Activated CD8-positive, alpha-beta memory T cell treated with anti-CD3 and anti-CD28 coated beads for 4 hours (primary cell): ENCODE measurements at regions not wholly inside any gene's neighbourhood (a gene's known extent, or its start where the extent isn't known, plus 50 kb on each side); places are given as distances from the start of the nearest gene placed in this dataset.

ENCODE experiments used
- DNase-seq, 2 donors: peaks; one replicate each; pipeline ENCODE4 v3.0.0-alpha.2; 2020; ENCODE audit warnings: low read depth in 2 of 2

- DNase-seq, result no peak
Measured at GRCh38 chr6:167755461-167755860, 71.2 kb upstream of the AFDN start.

DNA sequence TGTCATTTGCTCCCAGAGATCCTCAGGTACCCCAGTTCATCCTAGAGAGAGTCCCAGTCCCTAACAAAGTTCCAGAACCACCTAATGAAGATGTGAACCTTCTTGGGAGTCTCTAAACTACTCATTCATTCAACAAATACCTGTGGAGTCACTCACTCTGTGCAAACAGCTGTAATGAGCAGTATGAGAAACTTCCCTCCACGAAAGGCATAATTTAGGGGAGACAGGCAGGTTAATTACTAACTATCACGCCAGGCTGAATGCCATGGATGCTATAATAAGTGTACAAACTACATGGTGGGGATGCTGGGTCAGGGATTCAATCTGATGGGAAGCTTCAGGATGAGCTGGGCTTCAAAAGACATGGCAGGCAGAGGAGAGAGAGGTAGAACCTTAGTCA is 70.1 kb upstream of the AFDN start:
- DNase-seq, result no peak

DNA sequence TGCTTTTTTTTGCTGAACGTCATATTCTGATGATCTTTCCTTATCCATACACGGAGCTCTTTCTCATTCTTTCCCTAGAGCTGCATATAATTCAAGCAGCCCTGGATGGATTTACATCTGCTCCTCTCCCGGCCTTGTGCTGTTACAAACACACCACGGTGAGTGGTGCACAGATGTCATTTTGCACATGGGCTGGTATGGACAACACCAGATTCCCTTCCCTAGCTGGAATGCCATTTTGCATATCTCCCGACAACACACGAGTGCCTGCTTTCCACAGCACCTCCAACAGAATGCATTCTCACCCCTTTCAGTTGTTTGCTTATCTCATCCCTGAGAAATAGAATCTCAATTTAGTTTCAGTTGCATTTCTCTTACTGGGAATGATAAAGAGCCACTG is 69.5 kb upstream of the AFDN start:
- no peak for DNase-seq

GRCh38 chr6:167757821-167758220 is 68.9 kb upstream of the AFDN start:
- DNase-seq, result no peak

DNA sequence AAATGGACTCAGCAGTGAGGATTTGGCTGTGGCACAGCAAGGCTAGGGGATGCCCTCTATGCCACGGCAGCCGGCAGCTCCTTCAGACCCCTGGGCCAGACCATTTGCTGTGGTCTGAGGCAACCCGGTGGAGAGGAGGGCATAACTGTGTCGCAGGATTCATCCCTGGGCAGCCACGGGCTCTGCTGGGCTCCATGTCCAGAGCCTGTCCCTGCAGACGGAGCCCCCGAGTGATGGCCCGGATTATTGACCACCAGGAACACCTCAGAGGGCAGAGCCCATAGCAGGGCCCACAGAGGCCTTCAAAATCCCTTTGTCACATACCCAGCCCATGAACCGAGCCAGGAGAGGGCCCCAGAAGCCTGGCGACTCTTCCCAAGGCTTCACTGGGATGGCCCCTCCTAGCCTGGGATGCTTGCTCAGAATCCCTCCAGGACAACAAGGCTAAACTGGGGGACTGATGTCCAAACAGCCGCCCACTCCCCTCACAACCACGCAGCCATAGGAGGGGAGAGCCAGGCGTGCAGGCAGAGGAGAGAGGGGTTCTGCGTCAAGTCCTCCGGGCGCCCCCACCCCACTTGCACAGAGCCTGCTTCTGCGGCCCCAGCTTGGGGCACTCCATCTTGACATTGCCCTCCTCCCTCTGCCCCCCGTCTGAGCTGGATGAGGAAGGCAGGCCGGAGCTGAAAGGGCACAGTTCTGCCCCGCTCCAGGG is 68.2 kb upstream of the AFDN start:
- DNase-seq, result no peak

DNA sequence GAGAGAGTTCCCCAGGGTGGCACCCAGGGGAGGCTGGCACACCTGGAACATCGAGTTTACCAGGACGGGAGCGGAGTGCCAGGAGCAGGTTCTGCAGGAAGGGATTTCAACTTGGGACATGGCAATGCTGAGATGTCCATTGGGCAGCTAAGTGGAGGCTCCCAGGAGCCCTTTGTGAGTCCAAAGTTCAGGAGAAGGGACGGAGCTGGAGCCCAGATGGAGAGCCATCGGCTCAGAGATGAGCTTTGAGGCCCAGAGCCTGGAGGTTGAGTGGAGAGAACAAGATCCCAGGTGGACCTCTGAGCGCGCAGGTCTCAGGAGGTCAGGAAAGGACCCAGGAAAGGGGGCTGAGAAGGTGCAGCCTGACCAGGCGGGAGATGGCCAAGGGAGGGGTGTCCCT is 67.5 kb upstream of the AFDN start:
- DNase-seq, result no peak

- DNase-seq, result no peak
Measured at GRCh38 chr6:167759912-167760311, 66.8 kb upstream of the AFDN start.

DNA sequence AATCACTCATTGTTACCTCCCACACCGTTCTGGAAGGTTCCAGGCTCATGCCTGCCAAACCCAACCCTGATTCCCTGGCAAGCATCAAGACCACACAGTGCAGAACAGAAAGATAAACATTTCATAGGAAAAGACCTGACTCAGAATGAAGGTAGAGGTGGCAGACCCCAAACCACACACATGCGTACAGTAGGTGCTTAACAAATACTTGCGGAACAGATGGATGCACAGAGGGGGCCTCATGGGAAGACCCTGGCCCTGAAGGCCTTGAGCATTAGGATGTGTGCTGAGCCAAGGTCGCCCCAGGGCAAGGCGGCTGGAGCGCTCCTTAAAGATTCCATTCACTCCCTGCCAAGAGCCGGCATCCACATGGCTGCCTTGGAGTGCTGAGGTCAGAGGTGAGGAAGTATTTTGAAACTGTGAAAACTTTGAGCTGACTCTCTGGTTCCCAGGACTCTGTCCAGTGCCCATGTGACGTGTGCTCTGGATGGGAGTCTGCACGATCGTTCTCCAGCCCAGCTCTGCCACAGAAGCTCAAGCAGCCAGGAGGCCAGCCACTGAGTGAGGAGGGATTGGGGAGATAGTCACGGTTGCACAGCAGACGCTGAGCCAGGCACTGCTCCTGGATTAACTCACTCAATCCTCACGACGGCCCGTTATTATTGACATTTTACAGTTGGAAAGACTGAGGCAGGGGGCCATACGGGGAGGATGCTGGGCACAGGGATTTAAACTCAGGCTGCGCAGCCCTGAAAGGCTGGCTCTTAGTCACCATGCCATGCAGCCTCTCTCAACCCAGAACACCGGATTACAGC is 65.5 kb upstream of the AFDN start:
- no peak for DNase-seq

DNA sequence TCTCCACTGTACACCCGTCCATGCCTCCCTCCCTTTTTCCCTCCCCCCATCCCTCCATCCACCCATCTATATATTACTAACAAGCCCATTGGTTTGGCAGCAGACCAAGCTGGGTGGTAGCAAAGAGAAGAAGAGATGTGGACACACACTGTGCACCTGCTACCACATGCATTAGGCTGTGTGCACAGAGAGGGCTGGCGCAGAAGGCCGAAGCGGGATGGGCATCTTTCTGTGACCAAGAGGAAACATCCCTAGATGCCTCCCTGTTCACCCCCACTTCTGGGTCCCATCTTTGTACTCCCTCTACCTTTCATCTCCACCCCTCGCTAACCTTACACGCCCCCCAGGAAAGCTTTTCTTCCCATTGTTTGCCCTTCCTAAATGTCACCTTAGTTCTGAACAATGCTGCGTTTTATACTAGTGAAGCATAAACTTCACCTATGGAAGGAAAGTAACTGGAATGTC is 64.9 kb upstream of the AFDN start:
- DNase-seq, result no peak

- DNase-seq, result no peak
Measured at GRCh38 chr6:167762259-167762962, 64.3 kb upstream of the AFDN start.

GRCh38 chr6:167763056-167763944 is 63.4 kb upstream of the AFDN start:
- DNase-seq, result no peak

- DNase-seq, result no peak
Measured at GRCh38 chr6:167764215-167764614, 62.5 kb upstream of the AFDN start.

GRCh38 chr6:167764713-167765479 is 61.8 kb upstream of the AFDN start:
- no peak for DNase-seq

GRCh38 chr6:167766986-167767714 is 59.6 kb upstream of the AFDN start:
- no peak for DNase-seq

DNA sequence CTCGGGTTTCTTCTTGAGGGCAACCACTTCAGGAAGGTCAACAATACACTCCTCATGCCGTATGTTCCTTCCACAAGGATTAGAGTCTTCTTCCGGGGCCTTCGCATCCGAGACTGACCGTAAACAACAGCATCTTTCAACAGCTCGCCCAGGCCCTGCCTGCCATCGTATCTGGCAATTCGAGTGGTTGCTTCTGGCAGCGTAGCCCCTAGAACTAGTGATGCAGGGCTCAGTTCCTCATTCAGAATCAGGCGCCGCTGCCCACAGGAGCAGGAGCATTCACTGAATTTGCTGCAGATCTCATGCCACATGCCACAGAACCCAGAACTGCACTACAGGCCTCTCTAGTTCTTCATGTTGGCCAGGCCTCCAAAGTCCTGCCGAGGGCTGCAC is 59.0 kb upstream of the AFDN start:
- no peak for DNase-seq

DNA sequence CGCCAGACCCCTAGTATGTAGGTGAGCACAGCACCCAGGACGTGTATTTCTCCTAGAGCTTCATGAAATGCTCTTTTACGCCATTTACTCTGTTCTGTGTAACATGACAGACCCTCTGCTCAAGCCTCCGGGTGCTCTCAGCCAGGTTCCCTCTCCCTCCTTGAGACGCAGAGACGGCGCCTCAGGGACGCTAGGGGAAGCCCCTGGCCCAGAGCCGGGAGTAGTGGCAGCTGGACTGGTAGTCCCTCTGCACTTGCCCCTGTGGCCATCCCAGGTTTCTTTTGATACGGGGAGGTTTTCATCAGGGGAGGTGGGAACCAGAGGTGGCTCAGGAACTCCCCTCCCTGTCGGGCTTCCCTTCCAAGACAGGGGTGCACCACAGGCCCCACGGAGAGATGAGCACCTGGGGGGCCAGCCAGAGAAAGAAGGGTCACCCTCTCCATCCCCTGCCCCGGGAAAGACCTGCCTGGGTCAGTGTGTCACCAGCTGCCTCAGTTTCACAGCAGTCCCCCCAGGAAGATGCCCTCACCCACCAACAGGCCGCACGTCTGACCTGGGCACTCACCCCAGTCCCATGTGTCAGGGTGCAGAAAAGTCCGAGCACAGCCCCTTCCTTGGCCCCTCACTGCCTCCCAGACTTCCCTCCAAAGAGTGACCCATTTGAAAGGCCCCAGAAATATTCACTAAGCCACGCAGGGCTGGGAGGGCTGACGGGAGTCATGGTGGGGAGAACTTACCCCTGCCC is 58.1 kb upstream of the AFDN start:
- no peak for DNase-seq

DNA sequence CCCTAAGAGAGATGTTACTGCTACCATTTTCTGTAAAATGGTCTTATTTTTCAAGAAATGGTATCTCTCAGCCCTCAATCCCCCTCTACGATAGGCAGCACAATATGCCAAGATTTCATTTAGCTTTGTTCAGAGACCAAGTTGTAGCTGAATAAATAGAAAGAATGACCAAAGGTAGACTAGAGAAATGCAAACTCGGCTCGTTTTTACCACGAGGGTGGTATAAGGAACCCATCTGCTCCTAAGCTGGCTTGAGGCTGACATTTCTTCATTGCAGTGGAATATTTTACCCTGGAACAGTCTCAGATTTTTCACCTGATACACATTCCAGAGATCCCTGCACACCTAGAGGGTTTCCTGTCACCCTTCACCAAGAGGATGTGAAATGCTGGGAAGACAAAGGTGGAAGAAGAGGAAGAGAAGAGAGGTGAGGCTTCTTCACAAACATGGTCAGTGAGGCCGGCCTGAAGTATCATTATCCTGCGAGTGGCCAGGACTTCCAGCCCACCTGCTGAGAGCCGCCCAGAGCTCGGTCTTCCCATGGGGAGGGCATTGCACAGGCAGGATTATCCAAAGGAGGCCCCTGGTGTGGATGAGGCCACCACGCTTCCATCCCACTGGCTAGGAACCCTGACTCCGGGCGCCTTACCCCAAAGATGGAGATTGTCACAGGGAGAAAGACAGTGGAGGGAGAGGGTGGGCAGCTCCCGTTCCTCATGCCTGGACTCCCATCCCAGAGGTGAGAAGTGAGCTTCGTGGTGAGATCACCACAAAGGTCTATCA is 57.1 kb upstream of the AFDN start:
- no peak for DNase-seq

DNA sequence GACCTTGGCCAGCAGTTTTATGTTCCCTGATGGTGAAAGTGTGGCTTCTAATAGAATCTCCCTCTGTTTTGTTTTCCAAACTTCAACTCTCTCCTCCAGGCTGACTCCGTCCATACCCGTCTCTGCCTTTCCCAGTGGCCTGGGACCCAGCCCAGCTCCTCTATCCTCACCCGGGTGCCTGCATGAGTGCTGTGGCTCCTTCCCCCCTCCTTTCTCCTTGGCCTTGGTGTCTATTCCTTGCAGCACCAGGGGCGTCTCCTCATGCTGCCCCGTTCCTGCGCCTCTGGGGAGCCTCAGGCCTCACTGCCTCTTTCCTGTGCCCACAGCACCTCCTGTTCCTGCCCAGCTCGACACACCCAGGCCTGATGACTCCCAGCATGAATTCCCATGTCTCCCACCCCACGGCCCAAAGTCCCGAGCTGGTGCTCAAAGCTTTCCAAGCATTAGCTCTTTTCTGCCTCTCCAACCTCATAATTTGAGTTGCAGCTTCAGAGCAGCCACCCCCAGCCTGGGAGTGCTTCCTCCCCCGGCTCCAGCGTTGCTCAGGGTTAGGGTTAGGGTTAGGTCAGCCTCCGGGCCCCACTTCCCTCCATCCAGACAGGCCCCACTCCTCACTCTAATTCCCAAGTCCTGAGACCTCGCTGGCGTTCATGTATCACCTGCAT is 56.3 kb upstream of the AFDN start:
- DNase-seq, result no peak
